ENCODE measurements at regions not wholly inside any gene's neighbourhood (a gene's known extent, or its start where the extent isn't known, plus 50 kb on each side); places are given as distances from the start of the nearest gene placed in this dataset.

DNA sequence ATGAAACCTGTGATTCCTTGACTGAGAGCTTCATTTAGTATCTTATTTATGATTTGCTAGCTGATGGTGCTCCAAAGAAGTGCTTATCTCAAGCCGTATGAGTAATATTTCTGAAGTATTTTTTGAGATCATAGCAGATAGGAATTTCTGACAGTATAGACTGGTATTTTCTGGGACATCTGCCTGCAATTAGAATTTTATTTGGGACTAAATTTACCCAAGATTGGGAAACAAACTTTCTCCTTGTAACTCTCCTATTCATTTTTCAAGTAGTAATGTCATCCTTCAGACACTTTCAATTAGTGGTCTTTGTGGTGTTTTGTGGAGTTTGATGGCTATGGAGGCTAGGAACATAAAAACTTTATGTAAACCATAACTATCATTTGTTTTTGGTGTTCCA, 597.2 kb upstream of the ZP4 start:
- Histone ChIP-seq H3K9ac (ENCODE audit: low read length) (no peak overlapping the region), H3F3A (ENCODE audit: insufficient read depth, low read length, poor library complexity, severe bottlenecking) (no peaks in the 10 kb centered on the region), H3K27ac (ENCODE audit: low read length) (no peak overlapping the region), H3K9me3 (ENCODE audit: low read length) (no peaks in the 10 kb centered on the region), H2AFZ (ENCODE audit: low read depth, low read length) (no peak overlapping the region), H3K4me3 (ENCODE audit: low read length) (no peak overlapping the region), H3K36me3 (ENCODE audit: insufficient read depth, low read length) (no peaks in the 10 kb centered on the region), H3K4me2 (ENCODE audit: low read length) (no peak overlapping the region), H4K20me1 (ENCODE audit: insufficient read depth) (no peaks in the 10 kb centered on the region), H3K79me2 (replicated peaks; ENCODE audit: insufficient read depth, low read length) (no peaks in the 10 kb centered on the region), H3K9me2 (ENCODE audit: insufficient read depth, low read length) (no peaks in the 10 kb centered on the region), H3K27me3 (ENCODE audit: insufficient read depth, low read depth, low read length) (no peaks in the 10 kb centered on the region)
- TF ChIP-seq EP300 (conservative IDR thresholded peaks at IDR 0.05; ENCODE audit: poor library complexity, severe bottlenecking) (no peak), RAD21 (conservative IDR thresholded peaks at IDR 0.05) (no peak), POLR2AphosphoS5 (IDR thresholded peaks at IDR 0.05) (no peak), EZH2 (IDR thresholded peaks at IDR 0.05; ENCODE audit: borderline replicate concordance, insufficient read depth, low read length, poor library complexity, severe bottlenecking) (no peak)
- TF ChIP-seq, protein P1, sequence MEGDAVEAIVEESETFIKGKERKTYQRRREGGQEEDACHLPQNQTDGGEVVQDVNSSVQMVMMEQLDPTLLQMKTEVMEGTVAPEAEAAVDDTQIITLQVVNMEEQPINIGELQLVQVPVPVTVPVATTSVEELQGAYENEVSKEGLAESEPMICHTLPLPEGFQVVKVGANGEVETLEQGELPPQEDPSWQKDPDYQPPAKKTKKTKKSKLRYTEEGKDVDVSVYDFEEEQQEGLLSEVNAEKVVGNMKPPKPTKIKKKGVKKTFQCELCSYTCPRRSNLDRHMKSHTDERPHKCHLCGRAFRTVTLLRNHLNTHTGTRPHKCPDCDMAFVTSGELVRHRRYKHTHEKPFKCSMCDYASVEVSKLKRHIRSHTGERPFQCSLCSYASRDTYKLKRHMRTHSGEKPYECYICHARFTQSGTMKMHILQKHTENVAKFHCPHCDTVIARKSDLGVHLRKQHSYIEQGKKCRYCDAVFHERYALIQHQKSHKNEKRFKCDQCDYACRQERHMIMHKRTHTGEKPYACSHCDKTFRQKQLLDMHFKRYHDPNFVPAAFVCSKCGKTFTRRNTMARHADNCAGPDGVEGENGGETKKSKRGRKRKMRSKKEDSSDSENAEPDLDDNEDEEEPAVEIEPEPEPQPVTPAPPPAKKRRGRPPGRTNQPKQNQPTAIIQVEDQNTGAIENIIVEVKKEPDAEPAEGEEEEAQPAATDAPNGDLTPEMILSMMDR (IDR thresholded peaks at IDR 0.05; ENCODE audit: poor library complexity, severe bottlenecking), result no peak

GRCh38 chr1:238485912-238486209, 595.1 kb upstream of the ZP4 start:
- Histone ChIP-seq H3K79me2 (replicated peaks; ENCODE audit: insufficient read depth, low read length) (no peaks in the 10 kb centered on the region), H3K9me2 (ENCODE audit: insufficient read depth, low read length) (no peaks in the 10 kb centered on the region), H3K9ac (ENCODE audit: low read length) (no peak overlapping the region), H3K4me3 (ENCODE audit: low read length) (no peak overlapping the region), H4K20me1 (ENCODE audit: insufficient read depth) (no peaks in the 10 kb centered on the region), H2AFZ (ENCODE audit: low read depth, low read length) (no peak overlapping the region), H3K4me2 (ENCODE audit: low read length) (no peak overlapping the region), H3K36me3 (ENCODE audit: insufficient read depth, low read length) (no peaks in the 10 kb centered on the region), H3K27ac (ENCODE audit: low read length) (no peak overlapping the region), H3K9me3 (ENCODE audit: low read length) (no peaks in the 10 kb centered on the region), H3F3A (ENCODE audit: insufficient read depth, low read length, poor library complexity, severe bottlenecking) (no peaks in the 10 kb centered on the region), H3K27me3 (ENCODE audit: insufficient read depth, low read depth, low read length) (no peaks in the 10 kb centered on the region)
- TF ChIP-seq RAD21 (conservative IDR thresholded peaks at IDR 0.05), result no peak
- no peak for TF ChIP-seq EP300 (conservative IDR thresholded peaks at IDR 0.05; ENCODE audit: poor library complexity, severe bottlenecking)
- TF ChIP-seq REST (IDR thresholded peaks at IDR 0.05; ENCODE audit: borderline replicate concordance), result no peak
- TF ChIP-seq POLR2AphosphoS5 (IDR thresholded peaks at IDR 0.05), result no peak
- TF ChIP-seq EZH2 (IDR thresholded peaks at IDR 0.05; ENCODE audit: borderline replicate concordance, insufficient read depth, low read length, poor library complexity, severe bottlenecking), result no peak
- no peak for TF ChIP-seq TAF1 (IDR thresholded peaks at IDR 0.05; ENCODE audit: low read depth)
- no peak for TF ChIP-seq MXI1 (conservative IDR thresholded peaks at IDR 0.05; ENCODE audit: poor library complexity, severe bottlenecking)
- TF ChIP-seq SMC3 (conservative IDR thresholded peaks at IDR 0.05; ENCODE audit: poor library complexity), result no peak
- TF ChIP-seq, protein P1 (IDR thresholded peaks at IDR 0.05; ENCODE audit: poor library complexity, severe bottlenecking), result no peak

All from neural cell (in vitro differentiated cells).